Stimulated activated naive CD8-positive, alpha-beta T cell treated with anti-CD3 and anti-CD28 coated beads, Interleukin-15, Interleukin-2, amounts not matched to agents 100 ng/mL and 50 ng/mL, for 24 hours (primary cell): ENCODE measurements at regions not wholly inside any gene's neighbourhood (a gene's known extent, or its start where the extent isn't known, plus 50 kb on each side); places are given as distances from the start of the nearest gene placed in this dataset.
"Not testable (repeated sequence)": the region's sequence is repeated elsewhere in the genome, so short reads cannot be mapped to it uniquely, and the experiment has no call there.

Source experiments
- H3K27ac Mint-ChIP-seq: one replicate; pipeline ENCODE4 v1.8.0; 2021; ENCODE audit warnings: mild to moderate bottlenecking, mixed read lengths
- H3K27me3 Mint-ChIP-seq: one replicate; pipeline ENCODE4 v1.8.0; 2021; ENCODE audit warnings: mixed read lengths
- H3K36me3 Mint-ChIP-seq: one replicate; pipeline ENCODE4 v1.8.0; 2021; ENCODE audit warnings: low read depth, mixed read lengths
- H3K4me1 Mint-ChIP-seq: one replicate; pipeline ENCODE4 v1.8.0; 2021; ENCODE audit warnings: low read depth, mixed read lengths
- H3K4me3 Mint-ChIP-seq: one replicate; pipeline ENCODE4 v1.8.0; 2021; ENCODE audit warnings: mild to moderate bottlenecking, mixed read lengths
- H3K9me3 Mint-ChIP-seq: one replicate; pipeline ENCODE4 v1.8.0; 2021; ENCODE audit warnings: mixed read lengths

DNA sequence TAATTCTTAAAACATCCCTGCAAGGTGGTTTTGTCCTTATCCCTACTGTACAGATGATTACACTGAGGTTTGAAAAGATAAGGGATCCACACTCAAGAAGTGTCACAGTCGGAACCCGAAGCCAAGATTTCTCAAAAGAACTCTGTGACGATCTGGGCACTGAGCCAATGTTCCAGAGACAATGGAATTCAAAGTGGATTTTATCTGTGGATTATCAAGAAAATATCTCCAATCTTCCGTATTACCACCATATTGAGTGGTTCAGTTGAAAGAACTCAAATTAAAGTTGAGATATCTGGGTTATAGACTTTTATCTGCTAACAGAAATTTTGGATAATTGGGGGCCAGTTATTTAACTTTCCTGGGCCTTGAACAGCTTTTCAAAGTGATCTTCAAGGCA, 100.0 kb upstream of the GRAMD1B start:
- no peaks in the 10 kb centered on the region for H3K4me1 Mint-ChIP-seq
- H3K4me3 Mint-ChIP-seq: no peak overlapping the region
- no peaks in the 10 kb centered on the region for H3K9me3 Mint-ChIP-seq
- H3K27me3 Mint-ChIP-seq: peaks cover 6% of the 10 kb centered on the region
- H3K36me3 Mint-ChIP-seq: no peaks in the 10 kb centered on the region
- no peak overlapping the region for H3K27ac Mint-ChIP-seq

DNA sequence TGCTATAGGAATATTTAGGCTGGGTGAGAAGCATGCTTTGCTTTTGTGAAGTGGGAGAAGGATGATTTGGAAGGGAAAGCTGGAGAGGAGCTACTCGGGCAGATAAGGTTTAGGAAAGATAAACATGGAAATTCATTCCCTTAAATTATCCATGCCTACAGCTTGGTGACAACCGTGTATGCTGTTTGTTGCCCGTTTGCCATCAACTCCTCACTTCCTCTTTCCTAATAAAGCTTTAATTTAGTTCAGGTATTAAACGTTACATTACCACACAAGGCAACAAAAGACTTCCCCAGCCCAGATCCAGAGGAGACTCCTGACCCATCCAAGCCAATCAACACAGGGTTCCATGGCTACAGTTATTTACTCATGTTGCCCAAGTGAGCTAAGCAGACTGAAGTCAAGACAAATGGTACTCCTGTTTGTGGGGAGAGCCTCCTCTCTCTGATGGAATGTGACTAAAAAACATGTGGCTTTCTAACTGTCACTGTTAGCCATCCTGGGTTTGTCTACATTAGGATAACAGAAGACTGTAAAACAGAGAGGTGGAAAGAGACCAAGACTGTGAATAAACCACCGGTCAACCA, 101.7 kb upstream of the GRAMD1B start:
- Mint-ChIP-seq H3K27me3 (peaks cover 6% of the 10 kb centered on the region), H3K4me1 (no peaks in the 10 kb centered on the region), H3K4me3 (no peak overlapping the region), H3K36me3 (no peaks in the 10 kb centered on the region), H3K27ac (no peak overlapping the region), H3K9me3 (no peaks in the 10 kb centered on the region)

- peaks cover 15% of the 10 kb centered on the region for H3K27me3 Mint-ChIP-seq
- H3K4me3 Mint-ChIP-seq: no peak overlapping the region
- H3K9me3 Mint-ChIP-seq: no peaks in the 10 kb centered on the region
- H3K36me3 Mint-ChIP-seq: no peaks in the 10 kb centered on the region
- no peaks in the 10 kb centered on the region for H3K4me1 Mint-ChIP-seq
- H3K27ac Mint-ChIP-seq: no peak overlapping the region
These were observed 104.5 kb upstream of the GRAMD1B start for GRCh38 chr11:123325533-123325932.

DNA sequence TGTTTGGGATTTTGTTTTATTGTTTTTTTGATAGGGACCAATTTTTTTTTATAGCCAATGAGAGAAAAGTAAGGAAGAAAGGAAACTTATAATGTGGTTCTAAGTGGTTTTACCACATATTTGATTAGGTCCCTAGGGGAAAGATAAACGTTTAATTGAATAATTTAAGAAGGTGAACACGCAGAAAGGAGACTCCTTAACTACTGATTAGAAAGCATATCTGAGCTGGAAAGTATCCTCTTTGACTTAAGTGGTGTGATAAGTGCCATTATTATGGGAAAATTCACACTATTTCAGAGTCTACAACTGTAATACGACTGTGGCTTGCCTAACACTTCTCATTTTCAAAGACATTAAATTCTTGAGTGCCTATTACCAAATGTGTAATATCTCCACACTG, 106.5 kb upstream of the GRAMD1B start:
- no peak overlapping the region for H3K4me3 Mint-ChIP-seq
- no peaks in the 10 kb centered on the region for H3K36me3 Mint-ChIP-seq
- no peaks in the 10 kb centered on the region for H3K9me3 Mint-ChIP-seq
- no peaks in the 10 kb centered on the region for H3K4me1 Mint-ChIP-seq
- H3K27ac Mint-ChIP-seq: no peak overlapping the region
- peaks cover 30% of the 10 kb centered on the region for H3K27me3 Mint-ChIP-seq

- Mint-ChIP-seq H3K27ac (no peak overlapping the region), H3K4me1 (no peaks in the 10 kb centered on the region), H3K9me3 (no peaks in the 10 kb centered on the region), H3K27me3 (peaks cover 33% of the 10 kb centered on the region), H3K4me3 (no peak overlapping the region), H3K36me3 (no peaks in the 10 kb centered on the region)
These were observed 108.4 kb upstream of the GRAMD1B start for GRCh38 chr11:123321636-123322035.

DNA sequence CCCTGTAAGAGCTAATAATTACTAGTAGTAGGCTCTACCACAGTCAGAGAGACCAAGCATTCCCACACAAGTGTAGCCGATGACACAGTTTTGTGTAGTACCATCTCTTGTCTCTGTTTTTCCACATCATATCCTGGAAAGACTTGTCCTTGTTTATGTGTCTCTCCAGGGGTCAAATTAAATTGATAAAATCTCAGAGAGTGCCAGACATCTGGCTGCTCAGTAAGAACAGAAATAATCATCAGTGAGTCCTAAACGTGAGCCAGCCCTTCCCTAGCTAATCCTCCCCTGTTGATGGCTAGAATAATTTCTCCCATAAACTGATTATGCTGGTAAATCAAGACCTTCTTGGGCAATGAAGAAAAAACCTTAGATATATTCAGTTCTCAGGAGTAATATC, 111.4 kb upstream of the GRAMD1B start:
- Mint-ChIP-seq H3K4me1 (no peaks in the 10 kb centered on the region), H3K9me3 (no peaks in the 10 kb centered on the region), H3K4me3 (no peak overlapping the region), H3K36me3 (no peaks in the 10 kb centered on the region), H3K27ac (no peak overlapping the region), H3K27me3 (peaks cover 41% of the 10 kb centered on the region)

DNA sequence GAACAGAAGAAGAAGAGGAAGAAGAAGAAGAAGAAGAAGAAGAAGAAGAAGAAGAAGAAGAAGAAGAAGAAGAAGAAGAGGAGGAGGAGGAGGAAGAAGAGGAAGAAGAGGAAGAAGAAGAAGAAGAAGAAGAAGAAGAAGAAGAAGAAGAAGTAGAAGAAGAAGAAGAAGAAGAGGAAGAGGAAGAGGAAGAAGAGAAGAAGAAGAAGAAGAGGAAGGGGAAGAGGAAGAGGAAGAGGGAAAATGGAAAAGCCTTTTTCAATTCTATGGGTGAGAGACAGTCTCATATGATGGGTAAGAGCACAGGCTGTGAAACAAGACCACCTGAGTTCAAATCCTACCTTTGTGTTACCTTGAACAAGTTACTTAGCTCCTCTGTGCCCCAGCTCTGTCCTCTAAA, 111.9 kb upstream of the GRAMD1B start:
- not testable (repeated sequence) for H3K36me3 Mint-ChIP-seq, H3K4me3 Mint-ChIP-seq, H3K4me1 Mint-ChIP-seq, H3K27ac Mint-ChIP-seq, H3K9me3 Mint-ChIP-seq
- H3K27me3 Mint-ChIP-seq: peaks cover 41% of the 10 kb centered on the region

DNA sequence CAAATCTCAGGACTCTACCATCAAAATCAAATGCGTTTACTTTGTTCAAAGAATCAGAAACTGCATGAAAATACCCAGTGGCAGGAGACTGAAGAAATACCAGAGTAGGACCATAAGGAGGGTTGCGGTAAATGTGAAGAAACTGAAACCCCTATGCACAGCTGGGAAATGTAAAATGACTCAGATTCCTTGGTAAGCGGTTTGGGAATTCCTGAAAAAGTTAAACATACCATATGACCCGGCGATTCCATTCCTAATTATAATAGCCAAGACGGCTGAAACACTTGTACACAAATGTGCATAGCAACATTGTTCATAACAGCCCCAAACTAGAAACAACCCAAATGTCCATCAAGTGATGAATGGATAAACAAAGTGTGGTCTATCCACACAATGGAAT, 114.1 kb upstream of the GRAMD1B start:
- Mint-ChIP-seq H3K36me3 (no peaks in the 10 kb centered on the region), H3K9me3 (no peaks in the 10 kb centered on the region), H3K27ac (no peak overlapping the region), H3K4me1 (no peaks in the 10 kb centered on the region), H3K4me3 (no peak overlapping the region), H3K27me3 (peaks cover 40% of the 10 kb centered on the region)

DNA sequence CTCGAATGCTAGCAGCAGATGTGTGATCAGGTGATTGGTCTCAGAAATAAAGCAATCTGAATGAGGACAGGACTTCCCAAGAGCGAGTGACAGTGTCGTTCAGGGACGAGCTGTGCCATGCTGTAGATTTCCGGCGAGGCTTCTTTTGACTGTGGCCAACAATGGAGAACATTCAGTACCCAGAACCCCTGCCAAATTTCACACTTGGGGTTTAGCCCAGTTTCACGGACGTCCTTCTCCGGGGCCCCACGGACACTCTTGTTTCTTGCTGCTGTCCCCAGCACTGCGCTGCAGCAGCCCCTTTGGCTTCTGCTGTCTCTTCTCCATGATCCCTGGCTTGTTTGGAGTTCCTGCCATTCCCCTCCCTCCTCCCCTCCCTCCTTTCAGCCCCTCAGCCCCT, 115.1 kb upstream of the GRAMD1B start:
- Mint-ChIP-seq H3K4me1 (no peaks in the 10 kb centered on the region), H3K9me3 (no peaks in the 10 kb centered on the region), H3K27ac (no peak overlapping the region), H3K4me3 (no peak overlapping the region), H3K27me3 (peaks cover 31% of the 10 kb centered on the region), H3K36me3 (no peaks in the 10 kb centered on the region)

DNA sequence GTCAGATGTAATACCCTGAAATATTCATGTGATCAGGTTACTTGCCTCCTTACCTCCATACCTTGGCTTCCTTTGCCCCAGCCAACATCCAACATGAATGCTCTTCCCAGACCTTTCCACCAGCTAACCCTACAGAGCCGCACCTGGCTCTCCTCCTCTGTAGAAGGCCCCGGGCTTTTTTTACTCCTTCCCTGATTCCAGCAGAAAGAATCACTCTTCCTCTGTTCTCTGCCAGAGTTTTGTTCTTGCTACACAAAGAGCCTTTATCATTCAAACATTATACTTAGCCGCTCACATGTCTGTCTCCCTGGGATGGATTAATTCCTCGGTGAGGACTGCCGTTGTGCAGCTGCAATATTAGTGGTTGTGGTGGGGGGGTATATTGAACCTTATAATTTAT, 116.8 kb upstream of the GRAMD1B start:
- H3K27me3 Mint-ChIP-seq: peaks cover 20% of the 10 kb centered on the region
- no peak overlapping the region for H3K4me3 Mint-ChIP-seq
- H3K27ac Mint-ChIP-seq: no peak overlapping the region
- H3K36me3 Mint-ChIP-seq: no peaks in the 10 kb centered on the region
- H3K9me3 Mint-ChIP-seq: no peaks in the 10 kb centered on the region
- H3K4me1 Mint-ChIP-seq: no peaks in the 10 kb centered on the region

- no peaks in the 10 kb centered on the region for H3K36me3 Mint-ChIP-seq
- no peak overlapping the region for H3K27ac Mint-ChIP-seq
- no peak overlapping the region for H3K4me3 Mint-ChIP-seq
- H3K4me1 Mint-ChIP-seq: peaks cover 22% of the 10 kb centered on the region
- H3K27me3 Mint-ChIP-seq: peaks cover 20% of the 10 kb centered on the region
- no peaks in the 10 kb centered on the region for H3K9me3 Mint-ChIP-seq
These were observed 113.0 kb upstream of the CLMP start for GRCh38 chr11:123308077-123308476.

DNA sequence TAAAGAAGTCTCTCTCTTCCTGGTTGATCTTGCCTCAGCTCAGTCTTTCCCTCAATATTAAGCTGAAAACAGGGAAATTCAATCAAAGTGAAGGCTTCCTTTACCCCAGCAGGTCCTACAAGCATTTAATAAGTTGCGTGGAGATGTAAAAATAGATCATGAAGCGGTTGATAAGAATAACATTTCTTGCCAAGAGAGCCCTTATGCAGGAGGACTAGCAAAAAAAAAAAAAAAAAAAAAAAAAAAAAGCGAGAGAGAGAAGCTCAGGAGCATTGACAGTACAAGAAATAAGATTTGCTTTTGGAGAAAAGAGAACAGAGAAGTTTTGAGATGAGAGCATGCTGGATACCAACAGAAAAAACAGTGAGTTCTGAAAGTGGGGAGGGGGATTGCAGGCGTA, 112.2 kb upstream of the CLMP start:
- no peaks in the 10 kb centered on the region for H3K9me3 Mint-ChIP-seq
- no peaks in the 10 kb centered on the region for H3K36me3 Mint-ChIP-seq
- H3K4me3 Mint-ChIP-seq: no peak overlapping the region
- H3K4me1 Mint-ChIP-seq: peaks cover 30% of the 10 kb centered on the region
- H3K27me3 Mint-ChIP-seq: peaks cover 19% of the 10 kb centered on the region
- H3K27ac Mint-ChIP-seq: no peak overlapping the region

GRCh38 chr11:123306531-123306930, 111.5 kb upstream of the CLMP start:
- Mint-ChIP-seq H3K9me3 (no peaks in the 10 kb centered on the region), H3K27ac (no peak overlapping the region), H3K4me1 (peaks cover 35% of the 10 kb centered on the region), H3K27me3 (peaks cover 18% of the 10 kb centered on the region), H3K36me3 (no peaks in the 10 kb centered on the region), H3K4me3 (no peak overlapping the region)

DNA sequence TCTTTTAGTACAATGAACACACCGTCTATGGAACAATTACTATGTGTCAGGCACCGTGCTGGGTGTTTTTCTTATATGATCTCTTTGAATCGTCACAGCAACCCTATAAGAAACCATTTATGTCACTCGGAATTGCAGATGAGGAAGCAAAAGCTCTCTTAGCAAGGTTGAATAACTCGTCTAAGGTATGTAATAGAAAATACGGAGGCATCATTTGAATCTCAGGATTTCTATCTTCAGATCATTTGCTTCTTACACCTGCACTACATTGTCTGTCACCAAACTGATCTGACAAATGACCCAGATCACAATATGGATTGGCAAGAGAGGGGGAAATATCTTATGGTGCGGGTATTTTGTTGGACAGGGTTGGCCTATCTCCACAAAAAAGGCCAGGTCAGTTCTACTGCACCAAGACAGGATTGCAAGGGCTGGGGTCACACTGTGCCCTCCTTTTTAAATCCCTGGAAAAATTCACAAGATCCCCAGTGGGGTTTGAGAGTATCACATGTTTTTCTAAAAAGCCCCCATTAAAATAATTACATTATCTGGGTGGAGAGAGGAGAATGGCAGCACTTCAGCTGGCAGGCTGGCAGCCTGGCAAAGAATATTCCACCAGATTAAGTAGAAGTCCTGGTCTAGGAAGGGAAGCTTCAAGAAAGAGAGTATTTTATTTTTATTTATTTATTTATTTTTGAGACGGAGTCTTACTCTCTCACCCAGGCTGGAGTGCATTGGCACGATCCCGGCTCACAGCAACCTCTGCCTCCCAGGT, 110.7 kb upstream of the CLMP start:
- H3K4me1 Mint-ChIP-seq: peaks cover 42% of the 10 kb centered on the region
- H3K27ac Mint-ChIP-seq: no peak overlapping the region
- no peaks in the 10 kb centered on the region for H3K9me3 Mint-ChIP-seq
- peaks cover 18% of the 10 kb centered on the region for H3K27me3 Mint-ChIP-seq
- H3K4me3 Mint-ChIP-seq: no peak overlapping the region
- no peaks in the 10 kb centered on the region for H3K36me3 Mint-ChIP-seq

DNA sequence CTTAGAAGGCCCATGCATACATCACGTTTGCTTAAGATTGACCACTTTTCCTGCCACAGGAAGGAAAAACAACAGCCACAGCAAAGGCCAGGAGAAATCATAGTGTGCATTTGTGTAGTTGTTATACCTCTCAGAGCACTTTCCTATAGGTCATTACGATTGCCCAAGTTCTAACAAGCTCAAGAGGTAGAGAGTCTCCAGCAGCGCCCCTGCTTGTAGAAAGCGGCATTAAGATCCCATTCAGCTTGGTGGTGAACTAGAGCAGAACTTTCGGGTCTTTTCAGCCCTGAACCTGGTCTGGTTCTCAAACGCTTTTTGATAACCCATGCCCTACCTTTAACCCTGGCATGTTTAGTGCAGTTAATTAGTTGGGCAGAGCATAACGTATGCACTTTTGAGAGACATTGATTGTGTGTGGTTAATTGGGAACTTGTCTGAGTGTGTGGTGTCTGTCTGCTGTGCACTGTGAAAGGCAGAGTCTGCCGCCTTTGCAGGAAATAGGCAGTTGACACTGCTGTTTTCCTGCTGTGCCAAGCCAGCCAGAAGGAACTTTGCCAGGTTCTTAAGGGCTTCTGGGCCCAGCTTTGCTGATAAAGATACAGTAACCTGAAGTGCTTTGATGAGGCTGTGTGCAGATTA, 109.9 kb upstream of the CLMP start:
- no peak overlapping the region for H3K4me3 Mint-ChIP-seq
- H3K27ac Mint-ChIP-seq: no peak overlapping the region
- H3K36me3 Mint-ChIP-seq: no peaks in the 10 kb centered on the region
- H3K4me1 Mint-ChIP-seq: peaks cover 47% of the 10 kb centered on the region
- H3K9me3 Mint-ChIP-seq: no peaks in the 10 kb centered on the region
- H3K27me3 Mint-ChIP-seq: peaks cover 22% of the 10 kb centered on the region
